Adrenal gland (tissue), 9 donors: ENCODE measurements at regions not wholly inside any gene's neighbourhood (a gene's known extent, or its start where the extent isn't known, plus 50 kb on each side); places are given as distances from the start of the nearest gene placed in this dataset.

Source experiments
- DNase-seq, 7 donors: peaks; one replicate each; pipeline ENCODE4 v3.0.0-alpha.2; 2019 to 2020
- H3K27ac ChIP-seq, 5 donors: fragments of 200-600 bp; sonication (generic) in 4 of 5; 1 replicate in 3 of 5; 2 replicates in 2 of 5; pipeline versions ENCODE4 v1.5.1 to v1.8.0; 2016 to 2020; ENCODE audit warnings: mild to moderate bottlenecking in 1 of 5
- H3K27me3 ChIP-seq: fragments of 200-600 bp; 2 replicates; pipeline ENCODE4 v1.8.0; 2021
- H3K36me3 ChIP-seq, 2 donors: fragments of 200-600 bp; replicated peaks in 1 of 2; 1 replicate in 1 of 2; 2 replicates in 1 of 2; pipeline versions ENCODE4 v1.5.1 to v1.8.0; 2018 to 2022
- H3K4me1 ChIP-seq, 2 donors: fragments of 200-600 bp; replicated peaks in 1 of 2; 1 replicate in 1 of 2; 2 replicates in 1 of 2; pipeline versions ENCODE4 v1.5.1 to v1.8.0; 2018 to 2021
- H3K4me3 ChIP-seq, 4 donors: fragments of 200-600 bp; sonication (generic) in 3 of 4; one replicate each; pipeline ENCODE4 v1.5.1; 2016 to 2018
- H3K9me3 ChIP-seq, 3 donors: fragments of 200-600 bp; sonication (generic) in 1 of 3; replicated peaks in 1 of 3; 1 replicate in 2 of 3; 2 replicates in 1 of 3; pipeline versions ENCODE4 v1.5.1 to v1.8.0; 2016 to 2021
- POLR2A ChIP-seq, 2 donors: fragments of 450-650 bp; IDR thresholded peaks; one replicate each; pipeline ENCODE4 v1.6.1; 2017; ENCODE audit warnings: antibody characterized with exemption in 2 of 2, mild to moderate bottlenecking in 2 of 2, moderate library complexity in 1 of 2
- WGBS, 4 donors: extraction: QIAGEN DNeasy Blood & Tissue Kit in 2 of 4; methylation state at CpG; one replicate each; pipeline versions ENCODE4 v1.1.5 to v1.1.7; 2013 to 2017; 5-methylcytosine and 5-hydroxymethylcytosine counted together
- intact Hi-C, 2 donors: fragments of 100-400 bp; cut with DNase I; formaldehyde crosslinking; loops; one replicate each; pipeline versions ENCODE4 v1.14.1 to v1.15.0; 2022 to 2023
- TF ChIP-seq, protein P1 (sequence below), 6 experiments: fragments of 450-650 bp in 4 of 6; fragments of 200-600 bp in 2 of 6; sonication (generic) in 1 of 6; IDR thresholded peaks; 1 replicate in 5 of 6; 2 replicates in 1 of 6; pipeline versions ENCODE4 v1.5.1 to v1.8.0; 2016 to 2021; ENCODE audit warnings: antibody characterized with exemption in 6 of 6, mild to moderate bottlenecking in 2 of 6, moderate library complexity in 1 of 6
- donor health status: healthy with polysubstance abuse.
- donor health status: Bipolar disorder and iron deficiency.
- donor health status: DM: yes; HTN: yes; CAD: no.
- donor health status: DM: no; HTN: no; CAD: no.
- donor health status: DM: no; HTN: no; CAD: no.

DNA sequence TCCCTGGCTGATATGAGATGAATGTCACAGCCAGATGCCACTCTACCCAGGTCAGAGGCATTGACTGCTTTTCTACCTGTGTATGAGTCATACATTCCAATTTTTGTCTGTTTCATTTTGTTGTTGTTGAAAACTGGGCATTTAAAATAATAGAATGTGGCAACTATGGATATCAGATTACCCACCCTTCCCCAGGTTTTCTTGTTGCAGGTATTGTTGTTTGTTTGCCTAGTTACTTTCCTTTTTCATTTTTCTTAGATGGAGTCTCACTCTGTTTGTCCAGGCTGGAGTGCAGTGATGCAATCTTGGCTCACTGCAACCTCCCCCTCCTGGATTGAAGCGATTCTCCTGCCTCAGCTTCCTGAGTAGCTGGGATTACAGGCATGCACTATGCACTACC, 70.2 kb downstream of the LRRC30 start:
- WGBS, 4 donors = 70 to 100% (median 88%) methylated on average over 1 of the region's 1 CpG
- no peak for TF ChIP-seq POLR2A (IDR thresholded peaks at IDR 0.05)
- TF ChIP-seq, protein P1, sequence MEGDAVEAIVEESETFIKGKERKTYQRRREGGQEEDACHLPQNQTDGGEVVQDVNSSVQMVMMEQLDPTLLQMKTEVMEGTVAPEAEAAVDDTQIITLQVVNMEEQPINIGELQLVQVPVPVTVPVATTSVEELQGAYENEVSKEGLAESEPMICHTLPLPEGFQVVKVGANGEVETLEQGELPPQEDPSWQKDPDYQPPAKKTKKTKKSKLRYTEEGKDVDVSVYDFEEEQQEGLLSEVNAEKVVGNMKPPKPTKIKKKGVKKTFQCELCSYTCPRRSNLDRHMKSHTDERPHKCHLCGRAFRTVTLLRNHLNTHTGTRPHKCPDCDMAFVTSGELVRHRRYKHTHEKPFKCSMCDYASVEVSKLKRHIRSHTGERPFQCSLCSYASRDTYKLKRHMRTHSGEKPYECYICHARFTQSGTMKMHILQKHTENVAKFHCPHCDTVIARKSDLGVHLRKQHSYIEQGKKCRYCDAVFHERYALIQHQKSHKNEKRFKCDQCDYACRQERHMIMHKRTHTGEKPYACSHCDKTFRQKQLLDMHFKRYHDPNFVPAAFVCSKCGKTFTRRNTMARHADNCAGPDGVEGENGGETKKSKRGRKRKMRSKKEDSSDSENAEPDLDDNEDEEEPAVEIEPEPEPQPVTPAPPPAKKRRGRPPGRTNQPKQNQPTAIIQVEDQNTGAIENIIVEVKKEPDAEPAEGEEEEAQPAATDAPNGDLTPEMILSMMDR (IDR thresholded peaks at IDR 0.05) = no peak
- Histone ChIP-seq H3K4me3 (no peak overlapping the region), H3K4me1 (no peaks in the 10 kb centered on the region), H3K36me3 (no peaks in the 10 kb centered on the region), H3K27me3 (no peaks in the 10 kb centered on the region), H3K9me3 (peaks cover 0 to 12% (median 0%) of the 10 kb centered on the region in 3 donors), H3K27ac (no peak overlapping the region)
- no peak for DNase-seq
- intact Hi-C loops = no loop called here

DNA sequence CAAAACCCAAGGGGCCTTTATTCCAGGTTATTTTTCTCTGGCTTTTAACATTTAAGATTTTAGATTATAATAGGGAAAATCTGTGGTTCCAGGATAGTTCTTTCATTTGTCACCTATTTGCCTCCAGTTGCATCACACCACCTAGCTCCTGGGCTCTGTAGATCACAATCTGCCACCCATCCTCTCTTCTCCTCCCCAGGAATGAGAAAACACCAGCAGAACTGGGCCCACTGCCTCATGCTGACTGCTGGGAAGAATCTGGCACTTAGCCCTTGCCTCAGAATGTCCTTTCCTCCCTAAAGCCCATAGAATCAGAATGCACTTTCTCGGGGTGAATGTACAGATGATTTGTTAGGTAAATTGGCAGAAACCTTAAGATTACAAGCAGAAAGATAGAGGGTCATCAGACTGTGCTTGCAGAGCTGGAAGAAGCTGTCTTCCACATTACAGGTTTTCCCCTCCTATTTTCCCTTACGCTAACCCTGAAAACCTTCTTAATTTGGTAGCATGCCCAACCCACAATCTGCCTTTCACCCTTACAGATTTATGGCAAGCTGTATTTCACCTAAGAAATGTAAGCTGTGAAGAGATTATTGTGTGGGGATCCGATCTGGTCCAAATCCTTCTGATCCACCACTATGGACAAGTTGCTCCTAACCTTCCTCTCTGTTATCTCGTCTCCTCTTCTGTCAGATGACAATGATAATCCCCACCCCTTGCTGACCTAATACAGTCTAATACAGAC, 72.6 kb downstream of the LRRC30 start:
- intact Hi-C loops = no loop called here
- H3K4me1 ChIP-seq = no peaks in the 10 kb centered on the region
- H3K36me3 ChIP-seq = no peaks in the 10 kb centered on the region
- no peak for DNase-seq
- H3K9me3 ChIP-seq = peaks cover 0 to 6% (median 0%) of the 10 kb centered on the region in 3 donors
- no peak overlapping the region for H3K4me3 ChIP-seq
- H3K27ac ChIP-seq = no peak overlapping the region
- H3K27me3 ChIP-seq = no peaks in the 10 kb centered on the region
- TF ChIP-seq, protein P1 (IDR thresholded peaks at IDR 0.05) = no peak
- TF ChIP-seq POLR2A (IDR thresholded peaks at IDR 0.05) = no peak
- WGBS, 4 donors = 48 to 62% (median 56%) methylated on average over 4 of the region's 4 CpGs

DNA sequence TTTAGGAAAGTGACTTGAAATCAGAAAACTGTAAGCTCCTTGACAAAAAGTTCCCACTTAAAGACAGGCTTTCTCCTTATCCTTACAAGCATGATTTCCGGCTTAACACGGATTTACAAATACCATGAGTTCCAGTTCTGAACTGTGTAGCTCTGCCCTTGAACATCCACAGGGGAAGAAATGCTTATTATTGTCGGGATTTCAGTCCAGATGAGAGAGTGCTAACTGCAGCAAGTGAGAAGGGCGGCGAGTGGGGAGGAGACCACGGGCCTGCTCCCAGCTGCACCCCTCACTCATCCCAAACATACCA, 73.1 kb downstream of the LRRC30 start:
- Histone ChIP-seq H3K9me3 (peaks cover 0 to under 1% (median 0%) of the 10 kb centered on the region in 3 donors), H3K27ac (no peak overlapping the region), H3K4me1 (no peaks in the 10 kb centered on the region), H3K36me3 (no peaks in the 10 kb centered on the region), H3K4me3 (no peak overlapping the region), H3K27me3 (no peaks in the 10 kb centered on the region)
- intact Hi-C loops = no loop called here
- WGBS, 4 donors = 71 to 80% (median 76%) methylated on average over 6 of the region's 6 CpGs
- no peak for DNase-seq
- TF ChIP-seq POLR2A (IDR thresholded peaks at IDR 0.05) = no peak
- TF ChIP-seq, protein P1 (IDR thresholded peaks at IDR 0.05) = no peak

DNA sequence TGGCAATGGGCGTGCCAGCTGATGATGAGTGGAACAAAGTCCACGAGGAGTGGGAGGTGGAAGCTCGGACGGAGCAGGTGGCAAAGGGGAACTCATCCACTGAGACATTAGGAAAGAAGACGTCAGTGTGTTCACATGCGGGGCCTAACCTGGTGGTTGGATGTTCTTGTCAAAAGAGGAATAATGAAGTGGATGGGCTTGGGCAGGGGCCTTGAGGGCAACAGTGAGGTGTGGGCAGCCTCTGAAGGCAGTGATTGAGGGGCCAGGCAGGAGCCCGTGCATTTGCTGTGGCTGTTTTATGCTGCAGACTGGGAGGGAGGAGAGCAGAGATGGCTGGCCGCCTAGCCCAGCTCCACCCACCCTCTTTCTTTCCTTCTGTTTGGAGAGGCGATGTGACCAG, 74.5 kb downstream of the LRRC30 start:
- H3K27me3 ChIP-seq = no peaks in the 10 kb centered on the region
- intact Hi-C loops = no loop called here

More for the DNA sequence above, 74.5 kb downstream of the LRRC30 start:
- H3K4me3 ChIP-seq = no peak overlapping the region
- 81 to 89% (median 86%) methylated on average over 9 of the region's 9 CpGs for WGBS, 4 donors
- no peak for DNase-seq
- H3K9me3 ChIP-seq = no peaks in the 10 kb centered on the region
- TF ChIP-seq, protein P1 (IDR thresholded peaks at IDR 0.05) = no peak
- no peak for TF ChIP-seq POLR2A (IDR thresholded peaks at IDR 0.05)
- H3K36me3 ChIP-seq = no peaks in the 10 kb centered on the region
- no peak overlapping the region for H3K27ac ChIP-seq
- H3K4me1 ChIP-seq = no peaks in the 10 kb centered on the region
